Suprapubic skin (tissue), 4 donors: ENCODE measurements at regions not wholly inside any gene's neighbourhood (a gene's known extent, or its start where the extent isn't known, plus 50 kb on each side); places are given as distances from the start of the nearest gene placed in this dataset.

ENCODE experiments used
- DNase-seq, 2 donors: peaks; one replicate each; pipeline ENCODE4 v3.0.0-alpha.2; 2019; ENCODE audit warnings: low spot score in 2 of 2
- H3K27ac ChIP-seq: fragments of 200-600 bp; sonication (generic); one replicate; pipeline ENCODE4 v1.5.1; 2019
- H3K27me3 ChIP-seq: fragments of 200-600 bp; sonication (generic); one replicate; pipeline ENCODE4 v1.5.1; 2019
- H3K36me3 ChIP-seq: fragments of 200-600 bp; sonication (generic); one replicate; pipeline ENCODE4 v1.5.1; 2019
- H3K4me1 ChIP-seq: fragments of 200-600 bp; sonication (generic); one replicate; pipeline ENCODE4 v1.5.1; 2019
- H3K4me3 ChIP-seq: fragments of 200-600 bp; sonication (generic); one replicate; pipeline ENCODE4 v1.5.1; 2019; ENCODE audit warnings: mild to moderate bottlenecking
- H3K9me3 ChIP-seq: fragments of 200-600 bp; sonication (generic); one replicate; pipeline ENCODE4 v1.5.1; 2019
- CTCF ChIP-seq, 2 donors: fragments of 200-600 bp in 1 of 2; fragments of 450-650 bp in 1 of 2; sonication (generic) in 1 of 2; IDR thresholded peaks; one replicate each; pipeline ENCODE4 v1.5.1; 2016 to 2019; ENCODE audit warnings: antibody characterized with exemption in 2 of 2, mild to moderate bottlenecking in 1 of 2, moderate library complexity in 1 of 2
- EP300 ChIP-seq: sonication (generic); formaldehyde crosslinking; IDR thresholded peaks from one replicate; pipeline ENCODE4 v1.6.1; 2017; ENCODE audit warnings: antibody characterized with exemption
- POLR2A ChIP-seq, 2 donors: fragments of 450-650 bp; IDR thresholded peaks; one replicate each; pipeline ENCODE4 v1.6.1; 2017; ENCODE audit warnings: antibody characterized with exemption in 2 of 2, mild to moderate bottlenecking in 2 of 2, moderate library complexity in 2 of 2
- POLR2AphosphoS5 ChIP-seq, 3 donors: sonication (generic); formaldehyde crosslinking; IDR thresholded peaks; one replicate each; pipeline ENCODE4 v1.6.1; 2017; ENCODE audit warnings: antibody characterized with exemption in 3 of 3
- WGBS: methylation state at CpG from one replicate; pipeline ENCODE4 v1.1.5; 2018; 5-methylcytosine and 5-hydroxymethylcytosine counted together

- H3K4me1 ChIP-seq, result no peaks in the 10 kb centered on the region
- H3K36me3 ChIP-seq, result no peaks in the 10 kb centered on the region
- no peak overlapping the region for H3K4me3 ChIP-seq
- WGBS, result 61% methylated on average over 3 of the region's 3 CpGs
- H3K27ac ChIP-seq, result no peak overlapping the region
- no peaks in the 10 kb centered on the region for H3K27me3 ChIP-seq
- H3K9me3 ChIP-seq, result no peaks in the 10 kb centered on the region
- no peak for TF ChIP-seq POLR2A (IDR thresholded peaks at IDR 0.05)
- no peak for TF ChIP-seq EP300
- TF ChIP-seq CTCF (IDR thresholded peaks at IDR 0.05), result no peak
- TF ChIP-seq POLR2AphosphoS5 (IDR thresholded peaks at IDR 0.05), result no peak
- no peak for DNase-seq
These were observed 54.7 kb upstream of the LSM8 start for GRCh38 chr7:118129041-118129795.

GRCh38 chr7:118132764-118133163 lies 51.2 kb upstream of the LSM8 start:
- Histone ChIP-seq H3K36me3 (no peaks in the 10 kb centered on the region), H3K4me3 (no peak overlapping the region), H3K9me3 (no peaks in the 10 kb centered on the region), H3K4me1 (no peaks in the 10 kb centered on the region), H3K27ac (no peak overlapping the region), H3K27me3 (no peaks in the 10 kb centered on the region)
- no peak for TF ChIP-seq CTCF (IDR thresholded peaks at IDR 0.05)
- no peak for TF ChIP-seq POLR2AphosphoS5 (IDR thresholded peaks at IDR 0.05)
- no peak for TF ChIP-seq POLR2A (IDR thresholded peaks at IDR 0.05)
- no peak for TF ChIP-seq EP300
- DNase-seq, result no peak
- WGBS, result 69% methylated on average over 2 of the region's 2 CpGs
